ENCODE measurements at regions not wholly inside any gene's neighbourhood (a gene's known extent, or its start where the extent isn't known, plus 50 kb on each side); places are given as distances from the start of the nearest gene placed in this dataset.

- H4K91ac ChIP-seq (ENCODE audit: insufficient read depth, low read depth, low read length) = no peak overlapping the region
- peaks cover 6% of the 10 kb centered on the region; the same call in 1 of the 2 replicates for H3K27me3 ChIP-seq (ENCODE audit: control insufficient read depth, insufficient read depth, low read length)
- H2AFZ ChIP-seq (replicated peaks; ENCODE audit: low read length, poor library complexity) = no peak overlapping the region
- no peak overlapping the region for H2BK5ac ChIP-seq (ENCODE audit: low read depth, low read length, poor library complexity, severe bottlenecking)
- no peak overlapping the region for H2AK5ac ChIP-seq (ENCODE audit: low read depth, low read length)
- no TSS peak for BruUV-seq (replicated peaks)
- no peaks in the 10 kb centered on the region for H3K4me1 ChIP-seq (ENCODE audit: control insufficient read depth, insufficient read depth, low read length)
- ATAC-seq (ENCODE audit: low read depth) (no peak), DNase-seq (no peak)
- dilution Hi-C loops (cut with HindIII; ENCODE audit: low sequenced_read_pairs, unreplicated experiment) = no loop called here
- no peak overlapping the region for H3K56ac ChIP-seq (ENCODE audit: extremely low read depth, insufficient read depth, low read length)
- H4K8ac ChIP-seq (ENCODE audit: low read depth in 2 of 2, low read length in 2 of 2) = no peak overlapping the region
- POLR2A ChIA-PET (ENCODE audit: unreplicated experiment) = no interaction called here
- H3K4me3 ChIP-seq (ENCODE audit: insufficient read depth, low read depth, low read length) = no peak overlapping the region
- no peak overlapping the region for H3K4ac ChIP-seq (ENCODE audit: low read depth, low read length)
- H2AK9ac ChIP-seq (replicated peaks; ENCODE audit: low read depth, low read length, poor library complexity) = no peak overlapping the region
- H2BK15ac ChIP-seq (ENCODE audit: low read depth, low read length) = no peak overlapping the region
- no peaks in the 10 kb centered on the region; the same call in 1 of the 2 replicates for H3K9me3 ChIP-seq (ENCODE audit: control insufficient read depth, insufficient read depth, low read length)
- no CpG with 5 or more reads among the region's 1 CpG for WGBS, 2 experiments (ENCODE audit: extremely low coverage in 2 of 2, insufficient read length in 1 of 2)
- H4K5ac ChIP-seq (ENCODE audit: low read depth, low read length) = no peak overlapping the region
- H3K79me1 ChIP-seq (ENCODE audit: low read depth in 1 of 2, low read length in 2 of 2) = no peaks in the 10 kb centered on the region
- H3K9ac ChIP-seq (ENCODE audit: low read depth, low read length) = no peak overlapping the region
- no peak overlapping the region for H3K23ac ChIP-seq (ENCODE audit: low read depth, low read length)
- no peak overlapping the region for H3K27ac ChIP-seq (ENCODE audit: insufficient read depth, low read length)
- TF ChIP-seq SMC3 (IDR thresholded peaks at IDR 0.05; ENCODE audit: low read depth, low read length) (no peak), CEBPB (IDR thresholded peaks at IDR 0.05; ENCODE audit: low read depth, low read length) (no peak), CHD1 (IDR thresholded peaks at IDR 0.05; ENCODE audit: low read depth, low read length) (no peak), RAD21 (IDR thresholded peaks at IDR 0.05; ENCODE audit: low read length) (no peak), NFE2L2 (IDR thresholded peaks at IDR 0.05; ENCODE audit: low read depth, low read length) (no peak), FOS (IDR thresholded peaks at IDR 0.05; ENCODE audit: low read depth, low read length) (no peak), RFX5 (IDR thresholded peaks at IDR 0.05; ENCODE audit: low read depth, low read length) (no peak), BHLHE40 (IDR thresholded peaks at IDR 0.05; ENCODE audit: low read depth, low read length) (no peak), POLR2A (IDR thresholded peaks at IDR 0.05; ENCODE audit: low read depth, low read length) (no peak), RCOR1 (IDR thresholded peaks at IDR 0.05; ENCODE audit: insufficient replicate concordance, low read length) (no peak), MXI1 (IDR thresholded peaks at IDR 0.05; ENCODE audit: borderline replicate concordance, low read depth, low read length) (no peak), MAFK (IDR thresholded peaks at IDR 0.05; ENCODE audit: low read depth, low read length) (no peak), MAZ (IDR thresholded peaks at IDR 0.05; ENCODE audit: borderline replicate concordance, low read depth, low read length) (no peak), CTCF (conservative IDR thresholded peaks at IDR 0.05; ENCODE audit: low read depth, low read length) (no peak), USF2 (IDR thresholded peaks at IDR 0.05; ENCODE audit: low read depth, low read length) (no peak), ELK1 (IDR thresholded peaks at IDR 0.05; ENCODE audit: borderline replicate concordance, low read depth, low read length) (no peak)
- H2BK120ac ChIP-seq (ENCODE audit: low read depth, low read length) = no peak overlapping the region
- H3K14ac ChIP-seq (replicated peaks; ENCODE audit: low read depth, low read length) = no peak overlapping the region
- no peak overlapping the region for H3K18ac ChIP-seq (ENCODE audit: low read depth, low read length)
- H4K20me1 ChIP-seq (ENCODE audit: insufficient read depth, low read length) = no peaks in the 10 kb centered on the region
- no peaks in the 10 kb centered on the region for H3K9me1 ChIP-seq (ENCODE audit: insufficient read depth, low read length)
- intact Hi-C loops (cut with micrococcal nuclease) = no loop called here
- no peaks in the 10 kb centered on the region for H3K36me3 ChIP-seq (ENCODE audit: control insufficient read depth, insufficient read depth, low read length)
- H3K4me2 ChIP-seq (ENCODE audit: low read depth, low read length) = no peak overlapping the region
- in situ Hi-C loops (cut with MboI; ENCODE audit: low sequenced_read_pairs) = no loop called here
- H2BK20ac ChIP-seq (ENCODE audit: low read depth, low read length) = no peak overlapping the region
- CTCF ChIA-PET = no interaction called here
These were observed 1644.7 kb upstream of the C9orf72 start for GRCh38 chr9:29217966-29218365.
